K562 (cell line): ENCODE measurements at regions not wholly inside any gene's neighbourhood (a gene's known extent, or its start where the extent isn't known, plus 50 kb on each side); places are given as distances from the start of the nearest gene placed in this dataset.

Experiments
- CEBPZ ChIP-seq: fragments of 150-350 bp; IDR thresholded peaks from 2 replicates; pipeline ENCODE4 v1.6.1; 2014; ENCODE audit warnings: low read depth, mild to moderate bottlenecking, low read length, borderline replicate concordance
- CTCF ChIP-seq, 3 experiments: IDR thresholded peaks in 2 of 3; conservative IDR thresholded peaks in 1 of 3; 2 replicates each; pipeline ENCODE4 v1.5.1; 2011 to 2012; ENCODE audit warnings: low read length in 3 of 3, mild to moderate bottlenecking in 3 of 3, control low read depth in 2 of 3, improper control_type of control experiment in 1 of 3, inconsistent platforms in 1 of 3, low read depth in 1 of 3, mixed read lengths in 1 of 3, moderate library complexity in 1 of 3; ENCODE audit not compliant: insufficient read depth in 2 of 3
- EHMT2 ChIP-seq: fragments of 450-650 bp; IDR thresholded peaks from 2 replicates; pipeline ENCODE4 v1.6.1; 2018; ENCODE audit warnings: antibody characterized with exemption
- ELF1 ChIP-seq: fragments of 200-800 bp; sonication (Bioruptor generic); IDR thresholded peaks from 2 replicates; pipeline ENCODE4 v1.6.1; 2016; ENCODE audit warnings: missing genetic modification characterization, missing compliant biosample characterization
- EP300 ChIP-seq: IDR thresholded peaks from 2 replicates; pipeline ENCODE4 v1.6.1; 2012; ENCODE audit warnings: low read length, improper control_type of control experiment
- EZH2 ChIP-seq: IDR thresholded peaks from 2 replicates; pipeline ENCODE4 v1.6.1; 2012; ENCODE audit warnings: low read depth, mild to moderate bottlenecking, inconsistent platforms, low read length, borderline replicate concordance
- SIN3A ChIP-seq, 2 experiments: fragments of 150-350 bp in 1 of 2; IDR thresholded peaks; 2 replicates each; pipeline ENCODE4 v1.6.1; 2011 to 2016; ENCODE audit warnings: borderline replicate concordance in 2 of 2, low read depth in 2 of 2, low read length in 2 of 2, mild to moderate bottlenecking in 2 of 2, moderate library complexity in 2 of 2; ENCODE audit not compliant: control insufficient read depth in 1 of 2
- SP1 ChIP-seq: sonication (generic); formaldehyde crosslinking; IDR thresholded peaks from 2 replicates; pipeline ENCODE4 v1.8.1; 2022; ENCODE audit warnings: mild to moderate bottlenecking, missing genetic modification reagents
- TRIM24 ChIP-seq, 2 experiments: fragments of 450-650 bp; IDR thresholded peaks; 2 replicates each; pipeline ENCODE4 v1.6.1; 2016
- WHSC1 ChIP-seq: IDR thresholded peaks from one replicate; pipeline ENCODE4 v1.6.1; 2012; ENCODE audit warnings: low read length, control low read depth, inconsistent platforms

- no peak for TF ChIP-seq ELF1
- TF ChIP-seq CEBPZ = no peak
- no peak for TF ChIP-seq EP300
- no peak for TF ChIP-seq CTCF (IDR thresholded peaks at IDR 0.05 in 2 of 3, conservative IDR thresholded peaks at IDR 0.05 in 1 of 3; ENCODE audit: insufficient read depth in 2 of 3, low read depth in 1 of 3, low read length in 3 of 3)
- no peak for TF ChIP-seq SIN3A (IDR thresholded peaks at IDR 0.05; ENCODE audit: borderline replicate concordance in 2 of 2, control insufficient read depth in 1 of 2, low read depth in 2 of 2, low read length in 2 of 2)
- TF ChIP-seq SP1 (CRISPR knock-in tag) = no peak
- TF ChIP-seq TRIM24 (IDR thresholded peaks at IDR 0.05) = no peak
- no peak for TF ChIP-seq WHSC1
- TF ChIP-seq EHMT2 = no peak
- TF ChIP-seq EZH2 = no peak
Observed at GRCh38 chr2:161067846-161068350, 92.3 kb upstream of the TANK start.
